H54 (cell line): ENCODE measurements at regions not wholly inside any gene's neighbourhood (a gene's known extent, or its start where the extent isn't known, plus 50 kb on each side); places are given as distances from the start of the nearest gene placed in this dataset.

Source experiments
- DNase-seq: peaks from one replicate; pipeline ENCODE4 v3.0.0; 2011; ENCODE audit warnings: low spot score, mixed read lengths; ENCODE audit not compliant: insufficient read length
- FAIRE-seq: peaks from 3 replicates; lab custom pipeline; 2011; peaks lifted over from hg19 to GRCh38; lab: Jason Lieb, UNC
- POLR2A ChIP-seq: IDR thresholded peaks from 2 replicates; pipeline ENCODE4 v1.6.1; 2011; ENCODE audit warnings: low read depth, mild to moderate bottlenecking, low read length

DNA sequence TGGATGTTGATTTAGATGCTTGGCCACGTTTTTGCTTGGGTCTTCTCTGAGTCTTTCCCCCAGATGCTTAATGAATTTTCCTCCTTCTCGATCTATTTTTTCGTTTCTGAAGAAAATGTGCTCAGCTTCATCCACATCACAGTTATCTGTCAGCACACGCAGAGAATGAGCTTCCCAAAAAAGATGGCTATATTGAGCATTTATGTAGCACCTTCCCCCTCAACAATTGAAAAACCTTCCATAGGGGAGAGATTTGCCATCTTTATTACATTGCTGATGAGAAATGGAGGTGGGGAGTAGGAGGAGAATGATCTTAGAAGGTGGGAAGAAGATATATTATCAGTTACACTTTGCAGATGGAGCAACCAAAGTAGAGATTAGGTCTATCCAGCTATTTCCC lies 228.1 kb upstream of the PHYHIPL start:
- FAIRE-seq = no peak
- TF ChIP-seq POLR2A = no peak
- no peak for DNase-seq

- no peak for TF ChIP-seq POLR2A
- FAIRE-seq = peak; percentile 71
- DNase-seq = no peak
These were observed 225.8 kb upstream of the PHYHIPL start for GRCh38 chr10:58950618-58951017.

GRCh38 chr10:58951087-58951486 lies 225.4 kb upstream of the PHYHIPL start:
- DNase-seq (no peak), FAIRE-seq (no peak)
- no peak for TF ChIP-seq POLR2A

DNA sequence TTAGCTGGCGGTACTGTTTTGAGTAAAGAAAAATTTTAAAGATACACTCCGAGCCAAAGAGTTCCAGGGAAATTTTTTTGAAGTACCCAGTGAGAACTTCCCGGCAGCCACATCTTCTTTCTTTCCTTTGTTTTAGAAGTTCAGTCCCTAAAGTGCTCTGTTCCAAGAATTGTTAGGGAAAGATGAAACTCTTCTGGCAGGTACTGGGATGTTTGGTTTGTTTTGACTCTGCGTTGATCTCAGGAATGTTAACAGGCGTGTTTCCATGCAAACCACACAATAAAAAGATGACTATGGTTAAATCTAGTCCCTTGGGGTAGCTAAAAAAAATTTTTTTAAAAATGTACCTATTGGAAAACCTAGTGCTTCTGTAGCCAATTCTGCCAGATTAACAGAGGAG lies 224.7 kb upstream of the PHYHIPL start:
- FAIRE-seq (no peak), DNase-seq (no peak)
- no peak for TF ChIP-seq POLR2A

DNA sequence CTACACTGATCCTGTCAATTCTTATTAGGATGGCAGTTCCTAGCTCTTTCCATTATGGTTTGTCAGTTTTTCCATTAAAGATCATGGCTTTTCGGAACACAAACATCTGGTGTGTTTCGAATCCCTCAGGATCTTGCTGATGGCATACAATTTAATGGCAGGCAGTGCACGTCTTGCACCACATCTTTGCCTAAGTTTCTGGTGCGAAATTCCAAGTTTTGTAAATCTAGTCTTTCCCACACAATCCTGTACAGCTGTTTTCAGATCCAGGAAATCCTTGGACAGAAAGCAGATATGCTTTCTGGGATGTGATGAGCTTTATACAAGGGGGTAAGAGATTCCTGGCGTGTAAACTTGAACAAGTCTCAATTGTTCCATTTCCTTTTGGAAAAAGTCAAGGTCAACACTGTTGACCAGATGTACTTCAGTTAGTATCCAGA lies 224.3 kb upstream of the PHYHIPL start:
- DNase-seq = no peak
- no peak for FAIRE-seq
- no peak for TF ChIP-seq POLR2A

- no peak for DNase-seq
- no peak for TF ChIP-seq POLR2A
- FAIRE-seq = peak; percentile 90
These were observed 223.5 kb upstream of the PHYHIPL start for GRCh38 chr10:58952747-58953466.

GRCh38 chr10:58954178-58954577 lies 222.3 kb upstream of the PHYHIPL start:
- FAIRE-seq = no peak
- DNase-seq = no peak
- no peak for TF ChIP-seq POLR2A

DNA sequence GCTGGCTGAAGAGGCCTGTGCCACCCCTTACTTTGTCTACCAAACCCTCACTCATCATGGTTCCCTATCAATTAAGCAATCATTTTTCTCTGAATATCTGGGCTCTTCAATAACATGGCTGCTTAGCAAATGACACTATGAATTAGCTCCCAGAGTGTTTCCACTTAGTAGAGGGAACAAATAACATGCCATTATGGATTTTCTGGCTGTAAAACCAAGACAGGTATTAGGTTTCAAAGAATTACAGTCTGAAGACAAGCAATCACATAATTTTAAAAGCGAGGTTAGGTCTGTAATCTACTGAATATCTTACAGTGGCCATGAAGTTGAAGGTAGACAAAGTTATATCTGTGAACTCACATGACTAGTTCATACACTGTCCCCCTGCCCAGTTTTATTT lies 220.8 kb upstream of the PHYHIPL start:
- FAIRE-seq (no peak), DNase-seq (no peak)
- no peak for TF ChIP-seq POLR2A

DNA sequence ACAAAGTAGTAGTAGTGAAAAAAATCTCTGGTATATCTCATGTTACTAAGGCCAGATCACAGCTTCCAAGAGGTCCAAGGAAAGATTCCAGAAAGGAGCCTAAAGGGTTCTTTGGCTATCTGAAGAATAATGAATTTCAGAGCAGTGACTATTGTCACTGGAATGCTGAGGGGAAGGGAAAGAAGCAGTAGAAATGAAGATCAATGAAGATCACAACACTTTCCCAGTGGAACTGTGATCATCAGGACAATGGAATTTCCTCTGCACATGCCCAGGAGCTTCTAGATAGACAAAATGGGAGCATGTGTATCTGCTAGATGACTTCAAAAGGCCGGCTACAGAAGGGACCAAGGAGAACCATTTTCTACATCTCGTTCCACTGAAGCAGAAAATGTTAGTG lies 219.5 kb upstream of the PHYHIPL start:
- DNase-seq (no peak), FAIRE-seq (peak; percentile 83)
- no peak for TF ChIP-seq POLR2A

GRCh38 chr10:58957517-58957916 lies 218.9 kb upstream of the PHYHIPL start:
- TF ChIP-seq POLR2A = no peak
- DNase-seq = no peak
- FAIRE-seq = peak; percentile 41

- no peak for DNase-seq
- no peak for TF ChIP-seq POLR2A
- FAIRE-seq = no peak
These were observed 213.3 kb upstream of the PHYHIPL start for GRCh38 chr10:58963101-58963534.

- no peak for FAIRE-seq
- no peak for DNase-seq
- TF ChIP-seq POLR2A = no peak
These were observed 212.7 kb upstream of the PHYHIPL start for GRCh38 chr10:58963723-58964124.

- TF ChIP-seq POLR2A = no peak
- FAIRE-seq (no peak), DNase-seq (no peak)
These were observed 210.6 kb upstream of the PHYHIPL start for GRCh38 chr10:58965855-58966254.

- no peak for TF ChIP-seq POLR2A
- FAIRE-seq (no peak), DNase-seq (peak; percentile 16)
These were observed 208.7 kb upstream of the PHYHIPL start for GRCh38 chr10:58967551-58968388.
